ENCODE measurements at regions not wholly inside any gene's neighbourhood (a gene's known extent, or its start where the extent isn't known, plus 50 kb on each side); places are given as distances from the start of the nearest gene placed in this dataset.
A peak's percentile ranks its signal among the peaks of the same experiment; 100 is the strongest.
"Not testable (repeated sequence)": the region's sequence is repeated elsewhere in the genome, so short reads cannot be mapped to it uniquely, and the experiment has no call there.

DNA sequence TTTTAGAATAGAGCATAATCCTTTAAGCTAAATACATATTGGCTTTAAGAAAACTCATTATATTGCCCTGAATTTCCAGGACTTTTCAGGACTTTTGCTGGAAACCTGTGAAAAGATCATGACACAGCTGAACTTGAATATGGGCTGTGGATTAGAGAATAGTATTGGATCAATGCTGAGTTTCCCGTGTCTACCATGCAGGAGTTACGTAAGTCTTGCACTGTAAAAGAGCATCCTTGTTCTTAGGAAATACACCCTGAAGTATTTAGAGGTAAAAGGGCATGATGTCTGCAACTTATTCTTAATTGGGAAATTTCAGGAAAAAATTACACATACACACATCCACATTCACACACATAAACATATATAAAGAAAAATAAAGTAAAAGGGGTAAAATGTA lies 82.1 kb downstream of the ZFP36L2 start:
- Histone ChIP-seq H3K27me3 (replicated peaks; ENCODE audit: insufficient read depth) (no peaks in the 10 kb centered on the region), H3K9ac (no peak overlapping the region), H3K36me3 (ENCODE audit: low read depth) (no peaks in the 10 kb centered on the region), H3K27ac (no peak overlapping the region), H3K4me1 (ENCODE audit: insufficient read depth) (no peaks in the 10 kb centered on the region), H3K9me2 (ENCODE audit: insufficient read depth) (no peaks in the 10 kb centered on the region), H3K79me2 (ENCODE audit: insufficient read depth) (no peaks in the 10 kb centered on the region), H3K9me3 (ENCODE audit: low read depth) (no peaks in the 10 kb centered on the region), H3F3A (ENCODE audit: insufficient read depth) (peaks cover 6% of the 10 kb centered on the region; the same call in 1 of the 2 replicates), H4K20me1 (ENCODE audit: insufficient read depth) (no peaks in the 10 kb centered on the region; the same call in 1 of the 2 replicates), H3K4me3 (no peak overlapping the region), H2AFZ (no peak overlapping the region), H3K4me2 (ENCODE audit: unreplicated experiment) (no peak overlapping the region)
- in situ Hi-C loops (cut with MboI): loop anchor here (10.0 kb wide), 1 partner anchor 71 kb away; no protein-coding TSS in a partner anchor
- no peak for DNase-seq
- no peak for TF ChIP-seq EZH2 (IDR thresholded peaks at IDR 0.05; ENCODE audit: insufficient read depth, poor library complexity, severe bottlenecking)
- TF ChIP-seq EZH2phosphoT487 (IDR thresholded peaks at IDR 0.05; ENCODE audit: insufficient read depth, low read depth): no peak
- WGBS, 2 experiments (ENCODE audit: low coverage in 1 of 2, low lambda C conversion rate in 2 of 2, missing lambda C conversion rate in 2 of 2): 53 to 58% methylated on average over 2 of the region's 2 CpGs

DNA sequence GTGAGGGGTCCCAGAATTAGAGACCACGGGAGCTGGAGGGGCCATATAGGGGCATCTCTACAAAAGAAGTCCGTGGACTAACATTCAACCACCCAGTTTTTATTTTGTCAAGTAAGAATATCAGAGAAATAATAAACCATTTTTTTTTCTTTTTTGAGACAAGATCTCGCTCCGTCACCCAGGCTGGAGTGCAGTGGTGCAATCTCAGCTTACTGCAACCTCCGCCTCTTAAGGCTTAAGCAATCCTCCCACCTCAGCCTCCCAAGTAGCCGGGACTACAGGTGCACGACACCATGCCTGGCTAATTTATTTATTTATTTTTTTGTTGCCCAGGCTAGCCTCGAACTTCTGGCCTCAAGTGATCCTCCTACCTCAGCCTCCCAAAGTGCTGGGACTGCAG lies 82.7 kb downstream of the ZFP36L2 start:
- Histone ChIP-seq H2AFZ (no peak overlapping the region), H3F3A (ENCODE audit: insufficient read depth) (peaks cover 6% of the 10 kb centered on the region; the same call in 1 of the 2 replicates), H3K9me3 (ENCODE audit: low read depth) (no peaks in the 10 kb centered on the region), H3K9me2 (ENCODE audit: insufficient read depth) (no peaks in the 10 kb centered on the region), H3K36me3 (ENCODE audit: low read depth) (no peaks in the 10 kb centered on the region), H4K20me1 (ENCODE audit: insufficient read depth) (no peaks in the 10 kb centered on the region; the same call in 1 of the 2 replicates), H3K9ac (no peak overlapping the region), H3K4me3 (no peak overlapping the region), H3K27me3 (replicated peaks; ENCODE audit: insufficient read depth) (no peaks in the 10 kb centered on the region), H3K4me2 (ENCODE audit: unreplicated experiment) (no peak overlapping the region), H3K4me1 (ENCODE audit: insufficient read depth) (no peaks in the 10 kb centered on the region), H3K79me2 (ENCODE audit: insufficient read depth) (no peaks in the 10 kb centered on the region), H3K27ac (no peak overlapping the region)
- in situ Hi-C loops (cut with MboI): loop anchor here (10.0 kb wide), 1 partner anchor 71 kb away; no protein-coding TSS in a partner anchor
- 80 to 82% methylated on average over 8 of the region's 8 CpGs for WGBS, 2 experiments (ENCODE audit: low coverage in 1 of 2, low lambda C conversion rate in 2 of 2, missing lambda C conversion rate in 2 of 2)
- DNase-seq: no peak
- no peak for TF ChIP-seq EZH2 (IDR thresholded peaks at IDR 0.05; ENCODE audit: insufficient read depth, poor library complexity, severe bottlenecking)
- TF ChIP-seq EZH2phosphoT487 (IDR thresholded peaks at IDR 0.05; ENCODE audit: insufficient read depth, low read depth): no peak

DNA sequence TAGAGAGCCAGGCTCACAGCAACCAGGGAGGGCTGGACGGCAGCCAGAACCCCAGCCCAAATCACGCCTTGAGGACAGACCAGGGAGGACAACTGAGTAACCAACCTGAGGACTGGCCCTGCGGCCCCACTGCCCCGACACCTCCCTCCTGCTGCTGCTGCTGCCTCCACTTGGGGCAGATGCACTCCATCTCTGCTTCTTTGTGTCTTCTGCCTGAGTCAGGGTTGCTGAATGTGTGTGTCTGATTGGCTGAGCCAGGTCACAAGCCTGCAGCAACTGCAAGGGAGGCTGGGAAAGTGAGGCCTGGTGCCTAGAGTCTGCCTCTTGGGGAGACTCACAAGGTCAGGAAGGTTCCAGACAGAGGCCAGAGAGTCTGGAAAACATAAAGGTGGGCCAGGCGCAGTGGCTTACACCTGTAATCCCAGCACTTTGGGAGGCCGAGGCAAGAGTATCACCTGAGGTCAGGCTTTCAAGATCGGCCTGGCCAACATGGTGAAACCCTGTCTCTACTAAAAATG lies 83.4 kb downstream of the ZFP36L2 start:
- Histone ChIP-seq H3K4me2 (ENCODE audit: unreplicated experiment) (no peak overlapping the region), H3K27ac (no peak overlapping the region), H3K9ac (no peak overlapping the region), H3F3A (ENCODE audit: insufficient read depth) (peaks cover 6% of the 10 kb centered on the region; the same call in 1 of the 2 replicates), H3K4me3 (no peak overlapping the region), H3K79me2 (ENCODE audit: insufficient read depth) (no peaks in the 10 kb centered on the region), H3K36me3 (ENCODE audit: low read depth) (no peaks in the 10 kb centered on the region), H4K20me1 (ENCODE audit: insufficient read depth) (no peaks in the 10 kb centered on the region; the same call in 1 of the 2 replicates), H2AFZ (no peak overlapping the region), H3K27me3 (replicated peaks; ENCODE audit: insufficient read depth) (no peaks in the 10 kb centered on the region), H3K9me3 (ENCODE audit: low read depth) (no peaks in the 10 kb centered on the region), H3K9me2 (ENCODE audit: insufficient read depth) (no peaks in the 10 kb centered on the region), H3K4me1 (ENCODE audit: insufficient read depth) (no peaks in the 10 kb centered on the region)
- TF ChIP-seq EZH2phosphoT487 (IDR thresholded peaks at IDR 0.05; ENCODE audit: insufficient read depth, low read depth) (no peak), EZH2 (IDR thresholded peaks at IDR 0.05; ENCODE audit: insufficient read depth, poor library complexity, severe bottlenecking) (no peak)
- DNase-seq: peak; percentile 28
- in situ Hi-C loops (cut with MboI): loop anchor here (10.0 kb wide), 1 partner anchor 72 kb away; no protein-coding TSS in a partner anchor
- 95 to 97% methylated on average over 7 of the region's 7 CpGs for WGBS, 2 experiments (ENCODE audit: low coverage in 1 of 2, low lambda C conversion rate in 2 of 2, missing lambda C conversion rate in 2 of 2)

DNA sequence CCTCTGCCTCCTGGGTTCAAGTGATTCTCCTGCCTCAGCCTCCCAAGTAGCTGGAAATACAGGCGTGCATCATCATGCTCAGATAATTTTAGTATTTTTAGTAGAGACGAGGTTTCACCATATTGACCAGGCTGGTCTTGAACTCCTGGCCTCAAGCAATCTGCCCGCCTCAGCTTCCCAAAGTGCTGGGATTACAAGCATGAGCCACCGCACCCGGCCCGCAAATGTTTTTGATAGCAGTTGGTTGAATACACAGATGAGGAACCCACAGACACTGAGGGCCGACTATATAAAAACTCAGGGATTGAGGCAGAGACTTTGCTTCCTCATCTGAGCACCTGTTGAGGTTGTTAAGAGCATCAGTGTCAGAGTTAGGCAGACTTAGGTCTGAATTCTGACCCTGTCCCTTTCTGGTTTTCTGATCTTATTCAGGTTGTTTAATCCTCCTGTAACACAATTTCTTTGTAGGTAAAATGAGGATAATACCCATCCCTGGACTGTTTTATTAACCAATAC lies 84.7 kb downstream of the ZFP36L2 start:
- H3K27me3 ChIP-seq (replicated peaks; ENCODE audit: insufficient read depth); H3K9me3 ChIP-seq (ENCODE audit: low read depth); H4K20me1 ChIP-seq (ENCODE audit: insufficient read depth); H3K9ac ChIP-seq; DNase-seq; H3K79me2 ChIP-seq (ENCODE audit: insufficient read depth); H3K4me2 ChIP-seq (ENCODE audit: unreplicated experiment); H3K4me1 ChIP-seq (ENCODE audit: insufficient read depth); H3F3A ChIP-seq (ENCODE audit: insufficient read depth); H3K27ac ChIP-seq; H3K4me3 ChIP-seq; H3K36me3 ChIP-seq (ENCODE audit: low read depth); H3K9me2 ChIP-seq (ENCODE audit: insufficient read depth); H2AFZ ChIP-seq: not testable (repeated sequence)
- in situ Hi-C loops (cut with MboI): loop anchor here (10.0 kb wide), 1 partner anchor 73 kb away; no protein-coding TSS in a partner anchor
- 94% methylated on average over 5 to 7 of the region's 7 CpGs for WGBS, 2 experiments (ENCODE audit: low coverage in 1 of 2, low lambda C conversion rate in 2 of 2, missing lambda C conversion rate in 2 of 2)
